ENCODE measurements at regions not wholly inside any gene's neighbourhood (a gene's known extent, or its start where the extent isn't known, plus 50 kb on each side); places are given as distances from the start of the nearest gene placed in this dataset.

GRCh38 chr21:14869984-14870852 is 194.6 kb downstream of the NRIP1 start:
- DNase-seq (ENCODE audit: low read depth): no peak

- DNase-seq (ENCODE audit: low read depth): no peak
Observed at GRCh38 chr21:14866859-14867765, 197.7 kb downstream of the NRIP1 start.

GRCh38 chr21:14864211-14865021 is 200.4 kb downstream of the NRIP1 start:
- DNase-seq (ENCODE audit: low read depth): no peak

DNA sequence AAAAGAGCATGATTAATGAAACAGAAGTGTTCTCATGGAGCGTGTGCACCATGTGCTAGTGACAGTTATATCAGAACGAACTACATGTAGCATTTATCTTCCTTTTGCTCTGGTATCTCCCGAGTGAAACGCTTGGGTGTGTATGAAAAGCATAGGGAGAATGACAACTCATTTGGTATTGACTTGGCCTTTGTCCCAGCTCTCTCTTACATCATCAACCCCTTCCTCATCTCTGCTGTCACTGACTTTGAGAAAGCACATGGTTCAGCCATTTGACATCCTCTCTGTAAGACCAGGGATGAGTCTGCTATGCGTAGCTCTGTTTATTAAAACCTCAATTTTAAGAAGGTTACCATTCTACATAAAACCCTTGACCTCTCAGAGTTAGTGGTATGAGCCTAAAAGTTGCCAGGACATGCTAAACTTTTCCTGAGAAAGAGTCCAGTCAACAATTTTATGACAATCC is 201.0 kb downstream of the NRIP1 start:
- DNase-seq (ENCODE audit: low read depth): no peak

DNA sequence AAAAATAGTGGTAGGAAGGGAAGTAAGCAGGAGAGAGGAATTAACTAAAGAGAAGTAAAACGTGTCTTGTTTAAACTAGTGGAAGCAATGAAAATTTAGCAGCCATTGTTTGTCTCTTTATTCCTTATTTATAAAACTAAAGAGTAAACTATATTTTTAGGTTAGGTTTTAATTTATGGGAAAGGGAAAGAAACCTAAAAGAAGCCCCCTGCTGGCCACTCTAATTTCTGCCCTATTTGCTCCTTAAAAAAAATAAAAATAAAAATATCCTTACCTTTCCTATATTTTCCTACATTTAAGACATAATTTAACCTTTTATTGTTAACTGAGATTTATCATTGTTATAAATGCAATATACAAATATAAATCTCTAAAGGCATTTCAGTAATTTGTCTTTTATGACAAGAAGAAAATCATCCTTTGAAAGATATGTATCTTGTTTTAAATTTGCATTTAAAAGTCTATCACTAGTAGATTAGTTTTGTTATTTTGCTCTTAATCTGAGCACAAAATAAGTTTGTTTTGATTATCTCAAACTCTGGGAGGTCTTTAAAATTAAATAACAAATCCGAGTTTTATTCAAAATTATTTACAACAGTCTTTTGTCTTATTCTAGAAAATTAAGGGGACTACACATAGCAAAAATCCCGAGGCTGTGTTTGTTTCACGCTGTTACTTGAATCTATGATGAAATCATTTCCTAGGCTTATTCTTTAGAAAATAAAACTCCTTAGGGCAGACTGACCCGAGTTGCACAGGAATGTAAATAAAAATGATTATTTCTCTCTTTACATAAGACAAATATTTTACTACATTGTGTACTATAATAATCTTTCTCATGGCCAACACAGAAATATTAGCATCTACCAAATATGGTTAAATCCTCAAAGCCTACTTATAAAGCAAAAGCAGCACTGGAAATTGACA is 201.7 kb downstream of the NRIP1 start:
- DNase-seq (ENCODE audit: low read depth): no peak

- DNase-seq (ENCODE audit: low read depth): no peak
Observed at GRCh38 chr21:14858311-14858710, 206.5 kb downstream of the NRIP1 start.

- DNase-seq (ENCODE audit: low read depth): no peak
Observed at GRCh38 chr21:14857529-14857928, 207.3 kb downstream of the NRIP1 start.

DNA sequence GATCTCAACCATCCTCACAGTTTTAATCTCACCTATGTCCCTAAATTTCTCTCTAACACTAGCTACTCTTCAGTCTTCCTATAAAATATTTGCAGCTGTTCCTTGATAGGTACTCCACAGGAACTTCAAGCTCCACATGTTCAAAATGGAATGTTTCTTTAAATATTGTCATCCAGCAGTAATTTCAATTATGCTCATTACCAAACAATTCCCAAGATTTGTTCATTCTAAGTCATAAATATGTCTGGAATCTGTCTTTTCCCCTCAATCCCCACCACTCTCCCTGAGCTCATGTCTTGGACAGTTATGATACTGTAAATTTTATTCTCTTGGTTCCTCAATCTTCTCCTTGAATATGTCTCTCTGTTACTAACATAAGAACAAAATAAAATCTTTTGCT is 214.4 kb downstream of the NRIP1 start:
- no peak for DNase-seq (ENCODE audit: low read depth)

GRCh38 chr21:14846621-14847020 is 218.2 kb downstream of the NRIP1 start:
- no peak for DNase-seq (ENCODE audit: low read depth)

DNA sequence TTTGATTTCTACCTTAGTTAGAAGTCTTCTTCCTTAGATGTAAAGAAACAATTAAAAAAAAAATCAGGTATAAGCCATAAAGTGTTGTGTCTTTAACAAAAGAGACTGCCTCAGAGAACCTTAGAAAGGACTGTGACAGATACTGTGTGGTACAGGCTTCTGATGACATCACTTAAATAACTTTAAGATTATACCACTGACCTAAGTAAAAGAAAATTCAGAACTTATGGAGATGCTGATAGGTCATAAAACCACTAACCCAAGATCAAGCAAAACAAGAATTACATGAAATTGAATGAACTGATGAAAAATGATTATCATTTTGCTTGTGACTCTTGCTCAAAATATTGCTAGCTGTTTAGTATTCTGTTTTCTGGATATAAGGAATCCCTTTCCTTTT is 220.8 kb downstream of the NRIP1 start:
- no peak for DNase-seq (ENCODE audit: low read depth)

DNA sequence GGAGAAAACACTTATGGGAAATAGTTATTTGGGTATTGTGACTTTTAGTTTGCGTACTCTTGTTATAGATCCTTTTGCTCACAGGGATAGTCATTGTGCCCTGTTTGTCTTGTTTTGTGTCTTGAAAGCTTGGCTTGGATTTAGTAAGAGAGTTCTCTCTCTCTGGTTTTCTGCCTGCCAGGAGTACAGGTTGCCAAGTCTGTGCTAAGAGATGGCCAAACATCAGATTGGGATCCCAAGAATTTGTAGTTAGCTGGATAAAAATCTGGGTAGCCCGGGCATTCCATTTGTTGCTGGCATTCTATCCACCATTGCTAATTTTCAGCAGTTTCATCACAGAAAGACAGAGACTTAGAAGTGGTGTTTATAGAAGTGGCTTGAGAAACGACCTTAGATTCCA is 222.2 kb downstream of the NRIP1 start:
- no peak for DNase-seq (ENCODE audit: low read depth)

- no peak for DNase-seq (ENCODE audit: low read depth)
Observed at GRCh38 chr21:14841511-14842472, 223.0 kb downstream of the NRIP1 start.

DNA sequence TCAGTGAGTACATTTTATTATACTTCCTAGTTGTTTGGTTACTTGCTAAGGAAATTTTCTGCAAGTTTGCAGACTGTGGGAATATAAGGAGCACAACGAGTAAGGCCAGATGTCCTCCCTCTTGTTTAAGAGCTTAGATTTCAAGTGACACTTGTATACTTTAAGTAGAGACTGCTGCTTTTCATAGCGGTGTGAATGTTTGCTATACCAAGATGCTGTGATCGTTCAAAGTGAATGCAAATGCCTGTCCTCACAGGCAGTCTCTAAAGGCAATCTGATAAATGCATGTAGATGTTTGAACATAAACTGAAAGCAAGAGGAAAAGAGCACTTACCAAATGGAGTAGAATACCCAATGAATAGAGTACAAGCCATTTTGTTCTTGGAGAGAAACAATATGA is 226.4 kb downstream of the NRIP1 start:
- no peak for DNase-seq (ENCODE audit: low read depth)

GRCh38 chr21:14836950-14837349 is 227.8 kb downstream of the NRIP1 start:
- no peak for DNase-seq (ENCODE audit: low read depth)

GRCh38 chr21:14833666-14834351 is 231.0 kb downstream of the NRIP1 start:
- DNase-seq (ENCODE audit: low read depth): no peak

GRCh38 chr21:14833241-14833640 is 231.6 kb downstream of the NRIP1 start:
- DNase-seq (ENCODE audit: low read depth): no peak

DNA sequence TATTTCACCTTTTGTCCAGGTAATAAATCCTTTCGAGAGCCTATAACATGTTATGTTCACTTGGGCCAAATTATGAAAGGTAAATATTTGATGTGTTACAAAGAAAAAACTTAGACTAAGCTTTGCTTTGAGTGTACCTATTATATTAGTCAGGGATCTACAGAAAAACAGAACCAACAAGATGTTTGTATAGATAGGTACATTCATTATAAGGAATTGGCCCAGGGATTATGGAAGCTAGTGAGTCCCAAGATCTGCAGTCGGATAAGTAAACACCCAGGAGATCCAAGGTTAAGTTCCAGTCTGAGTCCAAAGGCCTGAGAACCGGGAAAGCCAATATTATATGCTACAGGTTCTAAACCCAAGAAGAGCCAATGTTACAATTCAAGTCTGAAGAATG is 234.5 kb downstream of the NRIP1 start:
- no peak for DNase-seq (ENCODE audit: low read depth)

- no peak for DNase-seq (ENCODE audit: low read depth)
Observed at GRCh38 chr21:14829685-14830084, 235.1 kb downstream of the NRIP1 start.

DNA sequence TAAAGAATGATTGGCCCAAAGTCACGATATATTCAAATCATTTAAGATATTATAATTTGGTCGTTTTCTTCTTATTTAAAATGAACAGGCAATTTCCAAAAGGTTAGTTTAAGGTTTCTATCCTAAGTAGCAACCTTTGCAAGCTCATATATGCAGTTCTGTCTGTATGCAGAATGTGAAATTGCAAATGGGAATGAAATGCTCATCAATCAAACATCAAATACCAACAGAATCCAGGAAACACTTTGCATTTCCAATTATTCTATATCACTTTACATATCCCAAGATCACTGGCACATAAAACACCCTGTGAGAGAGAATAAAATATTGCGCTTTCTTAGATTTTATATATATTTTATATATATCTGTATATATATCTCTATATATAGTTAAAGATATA is 237.3 kb downstream of the NRIP1 start:
- no peak for DNase-seq (ENCODE audit: low read depth)

Data from stimulated activated CD4-positive, alpha-beta T cell treated with anti-CD3 and anti-CD28 coated beads, Interleukin-2, amount 100 ng/mL, for 4 hours (primary cell).